Astrocyte of the cerebellum (primary cell): ENCODE measurements at regions not wholly inside any gene's neighbourhood (a gene's known extent, or its start where the extent isn't known, plus 50 kb on each side); places are given as distances from the start of the nearest gene placed in this dataset.

Experiments
- DNase-seq: peaks from one replicate; pipeline ENCODE4 v3.0.0-alpha.2; 2011; ENCODE audit warnings: low read depth
- H3K4me3 ChIP-seq: 2 replicates; pipeline ENCODE4 v1.5.1; 2011; ENCODE audit warnings: mild to moderate bottlenecking, low read depth, low read length, moderate library complexity
- CTCF ChIP-seq: IDR thresholded peaks from 2 replicates; pipeline ENCODE4 v1.5.1; 2012; ENCODE audit warnings: low read length, low read depth, moderate library complexity, mild to moderate bottlenecking; ENCODE audit errors: missing control alignments
- in situ Hi-C: cut with HindIII; loops from 2 replicates; pipeline ENCODE4 v1.10.0; 2017; ENCODE audit warnings: low sequenced_read_pairs

DNA sequence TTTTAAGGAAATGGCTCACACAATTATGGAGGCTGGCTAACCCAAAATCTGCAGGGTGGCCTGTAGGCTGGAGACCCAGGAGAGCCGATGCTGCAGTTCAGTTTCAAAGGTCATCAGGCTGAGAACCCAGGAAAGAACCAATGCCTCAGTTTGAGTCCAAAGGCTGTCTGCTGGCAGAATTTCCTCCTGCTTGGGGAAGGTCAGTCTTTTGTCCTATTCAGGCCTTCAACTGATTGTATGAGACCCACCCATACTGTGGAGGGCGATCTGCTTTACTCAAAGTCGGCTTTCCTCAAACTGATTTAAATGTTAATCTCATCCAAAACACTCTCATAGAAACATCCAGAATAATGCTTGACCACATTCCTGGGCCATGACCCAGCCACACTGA is 189.7 kb upstream of the CDYL start:
- DNase-seq, result no peak

GRCh38 chr6:4585682-4586468 is 190.3 kb upstream of the CDYL start:
- no peak for DNase-seq
- no peak for TF ChIP-seq CTCF
- H3K4me3 ChIP-seq, result no peak overlapping the region
- in situ Hi-C loops, result no loop called here

More for the DNA sequence above, 189.7 kb upstream of the CDYL start:
- H3K4me3 ChIP-seq, result no peak overlapping the region
- TF ChIP-seq CTCF, result no peak
- in situ Hi-C loops, result no loop called here

GRCh38 chr6:4584801-4585200 is 191.4 kb upstream of the CDYL start:
- in situ Hi-C loops, result no loop called here

DNA sequence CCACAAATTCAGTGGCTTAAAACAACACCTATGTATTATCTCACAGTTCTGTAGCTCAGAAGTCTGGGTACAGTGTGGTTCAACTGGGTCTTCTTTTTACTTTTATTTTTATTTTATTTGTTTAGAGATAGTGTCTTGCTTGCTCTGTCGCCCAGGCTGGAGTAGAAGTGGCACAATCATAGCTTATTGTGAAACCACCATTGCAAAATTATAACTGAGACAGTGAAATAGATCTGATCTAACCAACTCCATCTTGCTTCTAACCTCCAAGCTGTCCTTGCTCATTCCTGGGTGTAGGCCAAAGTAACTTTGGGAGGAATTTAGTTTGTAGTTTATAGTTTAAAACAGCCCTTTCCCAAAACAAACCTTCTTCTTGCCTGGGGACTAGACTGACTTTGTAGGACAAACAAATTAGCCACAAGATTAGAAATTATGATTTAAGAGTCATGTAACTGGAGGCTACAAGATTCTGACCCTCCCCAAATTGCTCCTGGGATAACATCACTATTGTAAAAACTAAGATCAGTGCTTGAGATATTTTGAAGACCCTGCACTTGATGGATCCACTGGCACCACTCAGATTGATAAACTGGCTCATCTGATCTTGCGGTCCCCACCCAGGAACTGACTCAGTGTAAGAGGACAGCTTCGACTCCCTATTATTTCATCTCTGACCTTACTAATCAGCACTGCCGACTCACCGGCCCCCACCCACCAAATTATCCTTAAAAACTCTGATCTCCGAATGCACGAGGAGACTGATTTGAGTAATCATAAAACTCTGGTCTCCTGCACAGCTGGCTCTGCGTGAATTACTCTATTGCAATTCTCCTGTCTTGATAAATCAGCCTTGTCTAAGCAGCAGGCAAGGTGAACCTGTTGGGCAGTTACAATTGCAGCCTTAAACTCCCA is 193.4 kb upstream of the CDYL start:
- TF ChIP-seq CTCF, result no peak
- DNase-seq, result no peak
- H3K4me3 ChIP-seq, result no peak overlapping the region
- in situ Hi-C loops, result no loop called here

More at GRCh38 chr6:4584801-4585200, 191.4 kb upstream of the CDYL start:
- no peak overlapping the region for H3K4me3 ChIP-seq
- no peak for TF ChIP-seq CTCF
- no peak for DNase-seq

GRCh38 chr6:4581468-4582385 is 194.5 kb upstream of the CDYL start:
- TF ChIP-seq CTCF, result no peak
- no peak overlapping the region for H3K4me3 ChIP-seq
- in situ Hi-C loops, result no loop called here
- DNase-seq, result peak; percentile 91

DNA sequence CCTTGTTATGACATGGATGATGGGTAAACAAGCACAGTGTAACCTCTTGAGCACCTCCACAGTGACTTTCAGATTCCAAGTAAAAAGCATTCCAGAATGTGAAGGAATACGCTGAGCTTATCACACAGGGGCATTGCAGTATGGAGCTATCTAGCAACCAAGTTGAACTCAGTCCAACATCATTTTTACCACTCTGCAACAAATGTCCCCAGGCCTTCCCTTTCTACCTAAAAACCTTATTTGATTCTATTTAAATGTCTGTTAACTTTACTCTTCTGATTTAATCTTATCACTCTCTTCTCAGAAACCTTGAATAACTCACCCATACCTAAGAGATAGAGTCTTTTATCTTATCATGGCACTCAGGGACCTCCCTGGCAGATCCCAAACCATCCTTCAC is 195.8 kb upstream of the CDYL start:
- no peak for TF ChIP-seq CTCF
- in situ Hi-C loops, result no loop called here
- H3K4me3 ChIP-seq, result no peak overlapping the region
- no peak for DNase-seq
